Dermis microvascular lymphatic vessel endothelial cell (primary cell): ENCODE measurements at regions not wholly inside any gene's neighbourhood (a gene's known extent, or its start where the extent isn't known, plus 50 kb on each side); places are given as distances from the start of the nearest gene placed in this dataset.
"Not testable (repeated sequence)": the region's sequence is repeated elsewhere in the genome, so short reads cannot be mapped to it uniquely, and the experiment has no call there.

Source experiments
- DNase-seq, 2 donors: peaks; one replicate each; pipeline versions ENCODE4 v3.0.0 to v3.0.0-alpha.2; 2010; ENCODE audit warnings: low read depth in 2 of 2

GRCh38 chr14:81584495-81584894 lies 50.8 kb upstream of the SEL1L start:
- no peak for DNase-seq

- no peak for DNase-seq
These were observed 55.9 kb upstream of the SEL1L start for GRCh38 chr14:81589381-81590065.

GRCh38 chr14:81591266-81591665 lies 57.6 kb upstream of the SEL1L start:
- DNase-seq: no peak

GRCh38 chr14:81594012-81594411 lies 60.4 kb upstream of the SEL1L start:
- DNase-seq: no peak

- DNase-seq: no peak
These were observed 72.0 kb upstream of the SEL1L start for GRCh38 chr14:81605660-81606059.

GRCh38 chr14:81613341-81614045 lies 79.8 kb upstream of the SEL1L start:
- DNase-seq: no peak

GRCh38 chr14:81614302-81614701 lies 80.6 kb upstream of the SEL1L start:
- not testable (repeated sequence) for DNase-seq

GRCh38 chr14:81618695-81619094 lies 85.0 kb upstream of the SEL1L start:
- DNase-seq: no peak

- no peak for DNase-seq
These were observed 86.2 kb upstream of the SEL1L start for GRCh38 chr14:81619816-81620215.

- not testable (repeated sequence) for DNase-seq
These were observed 90.2 kb upstream of the SEL1L start for GRCh38 chr14:81623771-81624396.

- peak in 1 of 2 donors; percentile 1 for DNase-seq
These were observed 91.7 kb upstream of the SEL1L start for GRCh38 chr14:81625343-81625742.

- DNase-seq: no peak
These were observed 98.5 kb upstream of the SEL1L start for GRCh38 chr14:81632157-81632556.

- no peak for DNase-seq
These were observed 99.8 kb upstream of the SEL1L start for GRCh38 chr14:81633496-81633895.

GRCh38 chr14:81637639-81638038 lies 104.0 kb upstream of the SEL1L start:
- DNase-seq: no peak

- DNase-seq: no peak
These were observed 105.1 kb upstream of the SEL1L start for GRCh38 chr14:81638656-81639280.

- no peak for DNase-seq
These were observed 120.0 kb upstream of the SEL1L start for GRCh38 chr14:81653626-81654025.

GRCh38 chr14:81655423-81656314 lies 122.0 kb upstream of the SEL1L start:
- no peak for DNase-seq

- DNase-seq: no peak
These were observed 123.2 kb upstream of the SEL1L start for GRCh38 chr14:81656811-81657210.

- no peak for DNase-seq
These were observed 128.4 kb upstream of the SEL1L start for GRCh38 chr14:81662066-81662465.

- no peak for DNase-seq
These were observed 129.0 kb upstream of the SEL1L start for GRCh38 chr14:81662570-81663197.
